ENCODE measurements at regions not wholly inside any gene's neighbourhood (a gene's known extent, or its start where the extent isn't known, plus 50 kb on each side); places are given as distances from the start of the nearest gene placed in this dataset.

- Histone ChIP-seq H3K36me3 (no peaks in the 10 kb centered on the region), H3K27ac (no peak overlapping the region), H3K4me3 (no peak overlapping the region), H3K27me3 (no peaks in the 10 kb centered on the region), H3K4me1 (no peaks in the 10 kb centered on the region), H3K9me3 (no peaks in the 10 kb centered on the region)
- WGBS, 2 donors = 69 to 81% methylated on average over 2 of the region's 2 CpGs
- TF ChIP-seq EP300 (IDR thresholded peaks at IDR 0.05) = no peak
- no peak for TF ChIP-seq CTCF (IDR thresholded peaks at IDR 0.05)
- no peak for TF ChIP-seq POLR2A (IDR thresholded peaks at IDR 0.05)
- no peak for DNase-seq (ENCODE audit: low spot score in 2 of 2)
Observed at GRCh38 chr1:195951313-195951712, 656.9 kb downstream of the KCNT2 start.

GRCh38 chr1:195948123-195948895 lies 659.9 kb downstream of the KCNT2 start:
- Histone ChIP-seq H3K27ac (no peak overlapping the region), H3K9me3 (no peaks in the 10 kb centered on the region), H3K36me3 (no peaks in the 10 kb centered on the region), H3K4me1 (no peaks in the 10 kb centered on the region), H3K4me3 (no peak overlapping the region), H3K27me3 (no peaks in the 10 kb centered on the region)
- TF ChIP-seq EP300 (IDR thresholded peaks at IDR 0.05) (no peak), CTCF (IDR thresholded peaks at IDR 0.05) (no peak), POLR2A (IDR thresholded peaks at IDR 0.05) (no peak)
- DNase-seq (ENCODE audit: low spot score in 2 of 2) = no peak
- WGBS, 2 donors = 94 to 95% methylated on average over 19 to 22 of the region's 22 CpGs

GRCh38 chr1:195946500-195946899 lies 661.7 kb downstream of the KCNT2 start:
- no peaks in the 10 kb centered on the region for H3K27me3 ChIP-seq
- H3K27ac ChIP-seq = no peak overlapping the region
- no peak for TF ChIP-seq POLR2A (IDR thresholded peaks at IDR 0.05)
- TF ChIP-seq EP300 (IDR thresholded peaks at IDR 0.05) = no peak
- no peak for TF ChIP-seq CTCF (IDR thresholded peaks at IDR 0.05)
- DNase-seq (ENCODE audit: low spot score in 2 of 2) = no peak
- H3K36me3 ChIP-seq = no peaks in the 10 kb centered on the region
- no peaks in the 10 kb centered on the region for H3K9me3 ChIP-seq
- H3K4me3 ChIP-seq = no peak overlapping the region
- WGBS, 2 donors = 83 to 85% methylated on average over 4 of the region's 4 CpGs
- no peaks in the 10 kb centered on the region for H3K4me1 ChIP-seq

GRCh38 chr1:195941795-195942194 lies 666.4 kb downstream of the KCNT2 start:
- Histone ChIP-seq H3K27ac (no peak overlapping the region), H3K4me3 (no peak overlapping the region), H3K27me3 (no peaks in the 10 kb centered on the region), H3K4me1 (no peaks in the 10 kb centered on the region), H3K36me3 (no peaks in the 10 kb centered on the region), H3K9me3 (no peaks in the 10 kb centered on the region)
- TF ChIP-seq POLR2A (IDR thresholded peaks at IDR 0.05) = no peak
- no peak for TF ChIP-seq CTCF (IDR thresholded peaks at IDR 0.05)
- TF ChIP-seq EP300 (IDR thresholded peaks at IDR 0.05) = no peak
- 84 to 90% methylated on average over 1 of the region's 1 CpG for WGBS, 2 donors
- DNase-seq (ENCODE audit: low spot score in 2 of 2) = no peak

GRCh38 chr1:195941314-195941713 lies 666.9 kb downstream of the KCNT2 start:
- H3K4me3 ChIP-seq = no peak overlapping the region
- DNase-seq (ENCODE audit: low spot score in 2 of 2) = no peak
- H3K9me3 ChIP-seq = no peaks in the 10 kb centered on the region
- no peaks in the 10 kb centered on the region for H3K36me3 ChIP-seq
- TF ChIP-seq CTCF (IDR thresholded peaks at IDR 0.05) = no peak
- no peak for TF ChIP-seq POLR2A (IDR thresholded peaks at IDR 0.05)
- no peak for TF ChIP-seq EP300 (IDR thresholded peaks at IDR 0.05)
- no peak overlapping the region for H3K27ac ChIP-seq
- H3K27me3 ChIP-seq = no peaks in the 10 kb centered on the region
- no peaks in the 10 kb centered on the region for H3K4me1 ChIP-seq
- 98 to 100% methylated on average over 1 of the region's 1 CpG for whole genome bisulfite sequencing, 2 donors
